ENCODE measurements at regions not wholly inside any gene's neighbourhood (a gene's known extent, or its start where the extent isn't known, plus 50 kb on each side); places are given as distances from the start of the nearest gene placed in this dataset.
A peak's percentile ranks its signal among the peaks of the same experiment; 100 is the strongest.

GRCh38 chr4:141348125-141348524, 127.4 kb downstream of the ZNF330 start:
- peak; percentile 50 for ATAC-seq
- Histone ChIP-seq H3K79me2 (ENCODE audit: control insufficient read depth, insufficient read depth, low read length) (no peaks in the 10 kb centered on the region), H3K27me3 (ENCODE audit: control insufficient read depth in 2 of 2, insufficient read depth in 2 of 2, low read length in 2 of 2) (no peaks in the 10 kb centered on the region), H3K27ac (ENCODE audit: extremely low read depth, low read depth, low read length) (peak overlapping the region; percentile 9; the same call in 1 of the 3 replicates), H3K9ac (ENCODE audit: insufficient read depth in 1 of 2, low read depth in 2 of 2, low read length in 2 of 2) (no peak overlapping the region), H4K20me1 (replicated peaks; ENCODE audit: control insufficient read depth, insufficient read depth, low read length) (no peaks in the 10 kb centered on the region), H3K4me1 (replicated peaks in 1 of 2; ENCODE audit: control insufficient read depth in 2 of 2, insufficient read depth in 2 of 2, low read length in 2 of 2) (peaks cover 0 to 8% of the 10 kb centered on the region in 2 experiments; a peak in 2 of 5 replicates), H2AFZ (ENCODE audit: low read depth, low read length) (peak overlapping the region; percentile 35; the same call in 1 of the 2 replicates), H3K9me1 (ENCODE audit: control insufficient read depth, insufficient read depth, low read length) (no peaks in the 10 kb centered on the region), H3K36me3 (ENCODE audit: control insufficient read depth, insufficient read depth, low read length) (no peaks in the 10 kb centered on the region), H3K4me2 (ENCODE audit: insufficient read depth, low read length) (no peak overlapping the region), H3K9me3 (replicated peaks; ENCODE audit: control insufficient read depth, insufficient read depth, low read depth, low read length) (no peaks in the 10 kb centered on the region), H3K4me3 (no peak overlapping the region)
- in situ Hi-C loops (cut with MboI) = no loop called here
- intact Hi-C loops (cut with micrococcal nuclease) = no loop called here
- ChIA-PET CTCF (ENCODE audit: low intra/inter-chr PET ratio) (no interaction called here), POLR2A (no interaction called here)
- BruUV-seq (replicated peaks) = no TSS peak
- TF ChIP-seq AFF4 (CRISPR knock-in tag; IDR thresholded peaks at IDR 0.05) (no peak), HDAC1 (IDR thresholded peaks at IDR 0.05) (no peak), MAFF (IDR thresholded peaks at IDR 0.05; ENCODE audit: low read length) (peak; percentile 21; the same call in 1 of the 2 replicates), NFE2 (IDR thresholded peaks at IDR 0.05; ENCODE audit: low read depth) (peak; percentile 62), KLF1 (tag; IDR thresholded peaks at IDR 0.05) (no peak)
- DNase-seq (ENCODE audit: extremely low read depth in 1 of 4, low spot score in 3 of 4) = no peak
- WGBS (ENCODE audit: insufficient coverage, low coverage, missing lambda C conversion rate) = 17% methylated on average over 1 of the region's 2 CpGs
- FAIRE-seq = peak; percentile 44
